Activated T-helper 1 cell treated with anti-CD3 and anti-CD28 coated beads, Interleukin-12 subunit alpha, Interleukin-12 subunit beta, Interleukin-2, Interleukin-4 antibody, amounts not matched to agents 30 ng/mL and 10 ng/mL and 1 ng/mL, durations not matched to agents 14 hours and 24 hours and 36 hours (primary cell): ENCODE measurements at regions not wholly inside any gene's neighbourhood (a gene's known extent, or its start where the extent isn't known, plus 50 kb on each side); places are given as distances from the start of the nearest gene placed in this dataset.

Experiments used
- DNase-seq: peaks from one replicate; pipeline ENCODE4 v3.0.0; 2021; ENCODE audit warnings: low spot score
- H3K27ac Mint-ChIP-seq: one replicate; pipeline ENCODE4 v1.8.0; 2021; ENCODE audit warnings: mild to moderate bottlenecking, mixed read lengths
- H3K27me3 Mint-ChIP-seq: one replicate; pipeline ENCODE4 v1.8.0; 2022; ENCODE audit warnings: mild to moderate bottlenecking, moderate library complexity, mixed read lengths; ENCODE audit not compliant: insufficient read depth
- H3K36me3 Mint-ChIP-seq: one replicate; pipeline ENCODE4 v1.8.0; 2021; ENCODE audit warnings: low read depth, mixed read lengths
- H3K4me1 Mint-ChIP-seq: one replicate; pipeline ENCODE4 v1.8.0; 2021; ENCODE audit warnings: low read depth, mixed read lengths
- H3K4me3 Mint-ChIP-seq: one replicate; pipeline ENCODE4 v1.8.0; 2021; ENCODE audit warnings: mild to moderate bottlenecking, moderate library complexity, mixed read lengths
- H3K9me3 Mint-ChIP-seq: one replicate; pipeline ENCODE4 v1.8.0; 2021; ENCODE audit warnings: mixed read lengths
- intact Hi-C: fragments of 100-400 bp; cut with micrococcal nuclease; formaldehyde crosslinking; loops from one replicate; pipeline ENCODE4 v1.15.1; 2024

DNA sequence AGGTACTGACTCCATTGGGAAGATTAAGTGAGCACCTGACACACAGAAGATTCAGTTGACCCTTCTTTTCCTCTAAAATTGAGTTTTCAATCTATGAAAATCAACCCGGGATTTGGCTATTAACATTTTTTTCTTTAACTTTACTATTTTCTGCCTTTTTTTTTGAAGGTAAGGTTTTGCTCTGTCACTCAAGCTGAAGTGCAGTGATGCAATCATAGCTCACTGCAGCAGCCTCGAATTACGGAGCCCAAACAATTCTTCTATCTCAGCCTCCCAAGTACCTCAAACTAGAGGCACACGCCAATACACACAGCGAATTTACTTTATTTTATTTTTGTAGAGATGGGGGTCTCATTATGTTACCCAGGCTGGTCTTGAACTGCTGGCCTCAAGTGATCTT, 1029.5 kb downstream of the MCTP2 start:
- DNase-seq = no peak
- Mint-ChIP-seq H3K27me3 (peaks cover 45% of the 10 kb centered on the region), H3K27ac (no peak overlapping the region), H3K36me3 (no peaks in the 10 kb centered on the region), H3K9me3 (no peaks in the 10 kb centered on the region), H3K4me3 (no peak overlapping the region), H3K4me1 (peaks cover 22% of the 10 kb centered on the region)
- intact Hi-C loops = no loop called here

GRCh38 chr15:95261546-95261945, 1030.2 kb downstream of the MCTP2 start:
- Mint-ChIP-seq H3K27ac (no peak overlapping the region), H3K27me3 (peaks cover 38% of the 10 kb centered on the region), H3K4me1 (peaks cover 29% of the 10 kb centered on the region), H3K36me3 (no peaks in the 10 kb centered on the region), H3K4me3 (no peak overlapping the region), H3K9me3 (no peaks in the 10 kb centered on the region)
- intact Hi-C loops = no loop called here
- no peak for DNase-seq

- Mint-ChIP-seq H3K36me3 (no peaks in the 10 kb centered on the region), H3K9me3 (no peaks in the 10 kb centered on the region), H3K4me1 (peaks cover 31% of the 10 kb centered on the region), H3K27me3 (peaks cover 36% of the 10 kb centered on the region), H3K27ac (no peak overlapping the region), H3K4me3 (no peak overlapping the region)
- intact Hi-C loops = no loop called here
- DNase-seq = no peak
Measured at GRCh38 chr15:95261968-95262367, 1030.6 kb downstream of the MCTP2 start.

GRCh38 chr15:95262866-95263564, 1031.7 kb downstream of the MCTP2 start:
- H3K4me3 Mint-ChIP-seq = no peak overlapping the region
- DNase-seq = no peak
- peaks cover 37% of the 10 kb centered on the region for H3K27me3 Mint-ChIP-seq
- no peaks in the 10 kb centered on the region for H3K9me3 Mint-ChIP-seq
- peaks cover 41% of the 10 kb centered on the region for H3K4me1 Mint-ChIP-seq
- intact Hi-C loops = no loop called here
- no peak overlapping the region for H3K27ac Mint-ChIP-seq
- H3K36me3 Mint-ChIP-seq = peaks cover 6% of the 10 kb centered on the region

GRCh38 chr15:95263751-95264150, 1032.4 kb downstream of the MCTP2 start:
- Mint-ChIP-seq H3K4me3 (no peak overlapping the region), H3K27ac (no peak overlapping the region), H3K9me3 (no peaks in the 10 kb centered on the region), H3K4me1 (peaks cover 41% of the 10 kb centered on the region), H3K36me3 (peaks cover 6% of the 10 kb centered on the region), H3K27me3 (peaks cover 37% of the 10 kb centered on the region)
- no peak for DNase-seq
- intact Hi-C loops = no loop called here

- Mint-ChIP-seq H3K4me3 (no peak overlapping the region), H3K27ac (no peak overlapping the region), H3K27me3 (peaks cover 30% of the 10 kb centered on the region), H3K36me3 (peaks cover 6% of the 10 kb centered on the region), H3K4me1 (peaks cover 29% of the 10 kb centered on the region), H3K9me3 (no peaks in the 10 kb centered on the region)
- no peak for DNase-seq
- intact Hi-C loops = no loop called here
Measured at GRCh38 chr15:95265419-95265997, 1034.1 kb downstream of the MCTP2 start.

DNA sequence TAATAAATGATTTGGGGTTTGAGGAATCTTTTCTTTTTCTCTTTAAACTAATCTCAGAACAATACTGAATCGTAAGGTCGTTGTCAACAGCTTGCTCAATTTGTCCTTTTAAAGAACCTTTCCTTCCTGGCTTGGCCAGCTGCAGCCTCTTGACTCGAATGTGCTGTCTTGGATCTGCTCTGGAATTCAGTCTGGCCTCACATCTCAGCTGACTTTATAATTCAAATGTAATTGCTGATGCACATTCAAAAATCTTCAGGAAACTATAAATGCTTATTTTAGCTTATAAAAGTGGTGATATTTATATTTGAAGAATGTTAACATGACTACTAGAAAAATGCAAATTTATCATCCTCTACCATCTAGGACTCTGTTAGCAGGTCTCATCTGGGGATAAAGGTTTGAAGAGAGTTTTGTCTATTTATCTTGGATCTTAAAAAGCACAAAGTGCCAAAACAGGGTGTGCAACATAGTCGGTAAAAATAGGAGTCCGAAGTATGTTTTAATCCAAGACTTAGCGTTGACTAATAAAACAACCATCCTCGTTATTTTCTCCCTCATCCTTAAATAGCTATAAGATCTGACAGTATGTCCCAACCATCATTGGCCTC, 1035.2 kb downstream of the MCTP2 start:
- no peak for DNase-seq
- peaks cover 6% of the 10 kb centered on the region for H3K36me3 Mint-ChIP-seq
- no peaks in the 10 kb centered on the region for H3K9me3 Mint-ChIP-seq
- H3K27me3 Mint-ChIP-seq = peaks cover 26% of the 10 kb centered on the region
- H3K4me3 Mint-ChIP-seq = no peak overlapping the region
- H3K4me1 Mint-ChIP-seq = peaks cover 29% of the 10 kb centered on the region
- H3K27ac Mint-ChIP-seq = no peak overlapping the region
- intact Hi-C loops = no loop called here

DNA sequence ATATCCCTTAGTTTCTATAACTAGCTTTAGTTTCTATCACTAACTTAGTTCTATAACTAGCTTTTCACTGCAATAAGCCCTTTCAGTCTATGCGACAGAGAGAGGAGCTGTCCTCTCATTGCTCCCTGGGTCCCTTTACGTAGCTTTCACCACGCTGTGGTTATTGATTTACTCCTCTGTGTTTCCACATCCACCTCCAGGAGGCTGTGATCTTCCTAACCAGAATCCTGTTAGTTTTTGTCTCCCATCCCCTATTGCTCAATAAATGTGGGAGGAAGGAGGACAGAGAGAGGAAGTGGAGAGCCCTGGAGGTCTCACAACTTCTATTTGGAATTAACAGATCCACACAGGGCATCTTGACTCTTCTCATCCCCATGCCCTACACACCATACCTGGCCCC, 1036.1 kb downstream of the MCTP2 start:
- H3K27me3 Mint-ChIP-seq = peaks cover 19% of the 10 kb centered on the region
- intact Hi-C loops = no loop called here
- no peak for DNase-seq
- H3K4me1 Mint-ChIP-seq = peaks cover 29% of the 10 kb centered on the region
- no peak overlapping the region for H3K27ac Mint-ChIP-seq
- H3K36me3 Mint-ChIP-seq = peaks cover 9% of the 10 kb centered on the region
- H3K4me3 Mint-ChIP-seq = no peak overlapping the region
- peaks cover 4% of the 10 kb centered on the region for H3K9me3 Mint-ChIP-seq

DNA sequence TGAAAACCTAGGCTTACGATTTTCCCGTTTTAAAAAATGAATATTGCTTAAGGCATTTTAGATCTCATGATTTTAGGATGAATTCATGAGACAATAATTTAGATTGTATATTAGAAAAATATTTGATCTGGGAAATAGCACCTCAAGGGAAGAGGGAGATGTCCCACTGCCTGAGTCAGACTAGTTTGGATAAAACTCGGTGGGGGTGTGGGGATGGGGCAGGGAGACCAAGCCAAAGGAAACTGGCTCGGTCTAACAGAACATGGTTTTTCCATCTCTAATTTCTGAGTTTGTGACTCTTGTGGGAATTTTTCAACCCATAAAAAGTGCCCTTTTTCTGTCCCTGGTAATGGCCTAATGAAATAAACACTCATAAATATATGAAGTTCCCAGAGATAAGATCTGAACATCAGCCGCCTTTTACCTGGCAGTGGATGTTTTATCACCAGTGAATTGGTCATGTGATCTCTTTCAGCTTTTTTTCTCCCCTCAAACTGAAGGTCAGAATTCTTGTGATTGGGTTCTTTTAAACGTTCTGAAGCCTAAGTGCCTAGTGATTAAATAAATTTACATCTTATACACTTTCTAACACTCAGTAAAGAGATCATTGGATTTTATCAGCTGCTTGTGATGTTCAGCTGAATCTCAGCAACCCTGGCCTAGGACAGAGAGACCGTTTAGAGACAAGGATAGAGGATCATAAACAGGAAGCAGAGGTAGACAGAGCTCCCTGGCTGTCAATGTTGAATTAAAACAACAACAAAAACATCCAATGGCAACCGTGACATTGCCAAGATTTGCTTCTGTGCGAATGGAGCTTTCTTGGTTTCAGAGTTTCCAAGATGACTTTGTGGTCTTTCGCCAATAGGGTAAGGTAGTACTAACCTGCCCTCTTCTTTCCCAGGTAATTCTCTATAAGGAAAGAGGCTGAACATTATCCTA, 1038.2 kb downstream of the MCTP2 start:
- intact Hi-C loops = no loop called here
- H3K9me3 Mint-ChIP-seq = peaks cover 9% of the 10 kb centered on the region
- H3K4me3 Mint-ChIP-seq = no peak overlapping the region
- no peak for DNase-seq
- H3K27ac Mint-ChIP-seq = no peak overlapping the region
- H3K4me1 Mint-ChIP-seq = peaks cover 29% of the 10 kb centered on the region
- peaks cover 9% of the 10 kb centered on the region for H3K36me3 Mint-ChIP-seq
- H3K27me3 Mint-ChIP-seq = peaks cover 22% of the 10 kb centered on the region

DNA sequence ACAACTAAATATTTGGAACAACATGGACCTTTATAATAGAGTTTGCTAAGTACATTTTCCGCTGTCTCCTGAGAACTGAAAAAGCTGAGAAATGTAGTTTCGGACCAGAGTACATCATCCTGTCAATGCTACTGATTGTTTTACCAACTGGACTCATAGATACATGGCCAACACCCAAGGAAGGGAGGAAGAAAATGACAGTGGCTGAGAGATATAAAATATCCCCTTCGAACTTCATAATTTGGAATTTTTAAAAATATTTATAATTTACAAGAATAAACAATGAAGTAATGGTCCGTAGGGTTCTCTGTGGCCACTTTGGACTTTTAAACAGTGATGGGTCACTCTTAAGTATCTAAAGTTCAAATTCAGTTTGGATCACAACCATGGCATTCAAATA, 1042.7 kb downstream of the MCTP2 start:
- Mint-ChIP-seq H3K9me3 (peaks cover 12% of the 10 kb centered on the region), H3K36me3 (peaks cover 6% of the 10 kb centered on the region), H3K4me1 (no peaks in the 10 kb centered on the region), H3K27ac (no peak overlapping the region), H3K27me3 (peaks cover 35% of the 10 kb centered on the region), H3K4me3 (no peak overlapping the region)
- intact Hi-C loops = no loop called here
- DNase-seq = no peak

DNA sequence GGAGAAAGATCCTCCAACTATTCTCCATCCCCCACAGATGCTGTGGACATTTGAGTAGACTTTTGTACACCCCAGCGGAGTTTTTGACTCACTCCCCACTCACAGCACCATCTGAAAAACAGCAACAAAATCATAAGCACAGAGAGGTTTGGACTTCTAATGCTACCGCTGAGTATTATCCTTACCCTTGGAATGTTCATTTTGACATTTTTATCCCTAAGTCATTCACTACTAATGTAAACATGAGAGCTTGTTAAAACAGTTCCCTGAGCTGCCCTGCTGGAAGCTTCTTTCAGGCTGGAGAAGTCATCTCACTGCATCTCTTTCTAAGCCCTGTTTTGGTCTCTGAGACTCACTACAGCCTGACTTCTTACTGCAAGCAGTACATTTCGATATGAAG, 1045.9 kb downstream of the MCTP2 start:
- DNase-seq = no peak
- H3K4me1 Mint-ChIP-seq = peaks cover 6% of the 10 kb centered on the region
- H3K9me3 Mint-ChIP-seq = peaks cover 8% of the 10 kb centered on the region
- H3K36me3 Mint-ChIP-seq = peaks cover 4% of the 10 kb centered on the region
- no peak overlapping the region for H3K4me3 Mint-ChIP-seq
- no peak overlapping the region for H3K27ac Mint-ChIP-seq
- intact Hi-C loops = no loop called here
- peaks cover 39% of the 10 kb centered on the region for H3K27me3 Mint-ChIP-seq

- Mint-ChIP-seq H3K27ac (no peak overlapping the region), H3K27me3 (peaks cover 33% of the 10 kb centered on the region)
Measured at GRCh38 chr15:95278532-95279245, 1047.3 kb downstream of the MCTP2 start.

More at GRCh38 chr15:95278532-95279245, 1047.3 kb downstream of the MCTP2 start:
- intact Hi-C loops = no loop called here
- peaks cover 15% of the 10 kb centered on the region for H3K4me1 Mint-ChIP-seq
- DNase-seq = no peak
- no peak overlapping the region for H3K4me3 Mint-ChIP-seq
- H3K36me3 Mint-ChIP-seq = peaks cover 4% of the 10 kb centered on the region
- peaks cover 16% of the 10 kb centered on the region for H3K9me3 Mint-ChIP-seq
